IPS-NIHi7 (cell line): ENCODE measurements at regions not wholly inside any gene's neighbourhood (a gene's known extent, or its start where the extent isn't known, plus 50 kb on each side); places are given as distances from the start of the nearest gene placed in this dataset.
"Not testable (repeated sequence)": the region's sequence is repeated elsewhere in the genome, so short reads cannot be mapped to it uniquely, and the experiment has no call there.

Experiments used
- DNase-seq: peaks from one replicate; pipeline ENCODE4 v3.0.0; 2012; ENCODE audit warnings: mixed read lengths; ENCODE audit errors: extremely low spot score

DNA sequence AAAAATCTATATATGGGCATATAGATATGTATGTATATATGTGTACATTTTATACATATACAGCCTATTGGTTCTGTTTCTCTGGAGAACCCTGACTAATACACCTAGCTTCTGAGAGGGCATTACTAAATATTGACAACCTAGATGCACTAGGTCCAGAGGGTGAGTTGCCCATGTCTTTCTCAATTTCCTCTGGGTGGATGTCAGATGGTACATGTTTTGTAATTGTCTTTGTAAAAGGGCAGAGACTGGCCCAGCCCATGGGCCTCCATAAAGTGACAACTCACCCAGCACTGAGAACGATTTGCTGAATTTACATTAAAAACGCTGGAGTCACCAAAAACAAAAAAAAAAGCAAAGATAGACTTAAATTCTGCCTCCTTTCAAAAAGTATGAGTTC, 198.5 kb upstream of the FAM241A start:
- DNase-seq = no peak

DNA sequence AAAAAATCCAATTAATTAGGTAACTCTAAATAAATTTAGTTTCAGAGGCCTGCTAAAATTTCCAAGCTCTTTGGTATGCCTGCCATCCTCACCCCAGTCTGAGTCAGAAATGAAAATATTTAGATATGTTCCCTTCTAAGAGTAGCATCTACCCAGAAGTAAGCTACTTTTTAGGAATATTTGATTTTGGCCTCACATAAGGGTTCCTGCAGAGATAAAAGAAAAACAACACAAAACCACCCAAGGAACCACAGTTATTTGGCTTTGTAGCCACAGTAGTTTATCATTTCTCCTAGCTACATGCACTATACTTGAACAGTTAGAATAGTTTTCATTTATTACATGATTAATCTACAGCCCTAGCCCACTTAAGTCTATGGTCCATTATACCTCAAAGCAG, 192.6 kb upstream of the FAM241A start:
- no peak for DNase-seq

DNA sequence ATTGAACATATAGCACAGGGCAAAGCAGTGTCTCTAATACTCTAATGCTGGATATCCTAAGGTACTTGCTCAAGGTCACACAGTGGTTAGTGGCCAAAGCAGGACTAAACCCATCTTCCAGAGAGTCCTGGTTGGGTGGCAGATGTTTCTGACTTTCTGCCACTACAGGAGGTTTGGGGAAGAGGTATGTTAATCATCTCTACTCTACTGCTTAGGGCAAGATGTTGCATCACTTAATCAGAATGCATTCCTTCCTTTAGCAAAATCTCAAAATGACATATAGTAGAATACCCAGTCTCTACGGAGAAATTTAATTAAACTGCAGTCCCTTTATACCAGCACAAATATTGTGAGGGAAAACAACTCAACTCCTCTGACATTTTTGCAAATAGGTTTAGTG, 190.7 kb upstream of the FAM241A start:
- no peak for DNase-seq

DNA sequence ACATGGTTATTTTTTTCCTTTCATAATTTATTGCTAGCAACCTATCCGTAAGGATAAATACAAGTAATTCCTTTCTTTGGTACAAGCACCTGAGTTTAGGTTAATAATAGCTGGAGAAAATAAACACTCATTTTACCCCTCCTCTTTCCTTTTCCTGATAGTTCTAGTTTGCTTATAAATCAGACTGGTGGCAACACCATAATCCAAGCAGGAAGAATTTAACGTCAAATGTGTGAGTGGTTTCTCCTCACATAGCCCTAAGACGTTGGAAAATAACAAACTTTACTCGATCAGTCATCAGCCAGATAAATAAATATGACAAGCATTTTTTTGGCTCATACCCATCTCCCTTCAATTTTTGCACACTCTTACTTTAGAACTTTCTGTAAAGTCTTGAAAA, 190.3 kb upstream of the FAM241A start:
- no peak for DNase-seq

DNA sequence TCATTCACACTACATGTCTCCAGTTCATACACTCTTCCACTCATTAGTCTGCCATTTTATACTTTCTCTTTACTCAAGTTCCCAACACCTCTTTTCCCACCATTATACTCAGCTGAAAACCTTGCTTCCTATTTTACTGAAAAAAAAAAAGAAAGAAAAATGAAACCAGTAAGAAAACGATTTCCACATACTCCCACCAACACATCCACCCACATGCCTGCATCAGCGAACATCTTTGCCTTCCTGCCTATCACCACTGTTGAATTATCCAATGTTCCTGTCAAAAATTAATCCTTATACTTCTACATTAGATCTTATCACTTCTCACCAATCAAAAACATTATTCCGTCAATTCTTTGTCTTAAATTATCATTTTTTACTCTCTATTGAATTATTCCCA, 188.1 kb upstream of the FAM241A start:
- DNase-seq = no peak

DNA sequence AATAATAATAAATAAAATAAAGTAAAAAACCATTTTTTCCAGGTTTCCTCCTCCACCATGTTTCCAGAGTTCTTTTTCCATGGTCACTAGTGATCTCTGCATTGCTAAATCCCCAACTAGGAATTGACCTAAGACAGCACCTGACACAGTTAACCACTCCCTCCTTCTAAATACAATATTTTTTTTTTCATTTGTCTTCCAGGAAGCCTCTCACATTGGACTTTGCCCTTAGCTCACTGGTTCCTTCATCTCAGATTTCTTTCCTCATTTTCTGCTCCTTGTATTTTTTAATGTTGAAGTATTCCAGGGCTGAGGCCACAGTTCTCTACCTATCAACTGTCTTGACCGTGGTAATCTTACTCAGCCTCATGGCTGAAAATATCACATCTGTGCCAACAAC, 187.3 kb upstream of the FAM241A start:
- no peak for DNase-seq

DNA sequence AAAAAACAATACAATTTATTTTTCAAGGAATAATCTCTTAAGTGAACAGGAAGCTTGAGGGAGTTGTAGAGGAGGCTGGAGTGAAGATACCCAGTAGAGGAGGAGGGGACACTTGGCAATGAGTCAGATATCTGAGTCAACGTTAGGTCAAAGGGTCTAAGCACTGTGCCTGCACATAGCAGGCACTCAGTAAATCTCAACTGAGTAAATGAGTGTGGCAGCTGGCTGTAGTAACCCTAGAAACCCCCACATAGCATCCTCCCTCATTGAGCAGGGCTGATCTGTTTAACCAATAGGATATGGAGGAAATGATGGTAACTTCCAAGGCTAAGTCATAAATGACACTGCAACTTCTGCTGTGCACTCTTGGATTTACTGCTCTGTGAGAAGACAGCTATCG, 186.0 kb upstream of the FAM241A start:
- DNase-seq = no peak

DNA sequence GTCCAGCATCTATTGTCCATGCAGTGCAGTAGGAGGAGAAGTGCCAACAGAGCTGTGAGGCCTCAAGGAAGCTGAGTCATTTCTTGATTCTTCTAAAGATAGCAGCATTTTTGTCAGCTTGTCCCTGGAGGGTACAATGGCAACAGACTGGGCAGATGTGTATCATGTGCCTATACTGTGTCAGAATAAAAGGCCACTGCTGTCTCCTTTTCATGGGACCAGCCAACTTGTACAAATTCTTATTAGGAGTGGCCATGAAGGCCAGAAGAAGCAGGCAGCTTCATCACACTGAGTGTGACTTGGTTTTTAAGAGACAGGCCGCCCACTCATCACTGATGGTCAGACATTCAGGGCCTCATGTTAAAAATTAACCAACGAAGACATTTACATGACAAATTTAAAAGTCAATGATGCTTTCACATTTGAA, 185.0 kb upstream of the FAM241A start:
- no peak for DNase-seq

DNA sequence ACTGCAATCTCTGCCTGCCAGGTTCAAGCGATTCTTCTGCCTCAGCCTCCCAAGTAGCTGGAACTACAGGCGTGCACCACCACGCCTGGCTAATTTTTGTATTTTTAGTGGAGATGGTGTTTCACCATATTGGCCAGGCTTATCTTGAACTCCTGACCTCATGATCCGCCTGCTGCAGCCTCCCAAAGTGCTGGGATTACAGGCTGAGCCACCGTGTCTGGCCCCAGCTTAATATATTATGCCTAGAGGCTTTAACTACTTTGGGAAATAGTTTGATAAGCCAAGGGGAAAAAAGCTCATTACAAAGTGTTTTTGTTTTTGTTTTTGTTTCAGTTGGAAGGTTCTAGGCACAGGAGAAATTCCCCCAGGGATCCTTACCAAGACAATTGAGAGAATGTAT, 184.2 kb upstream of the FAM241A start:
- not testable (repeated sequence) for DNase-seq

DNA sequence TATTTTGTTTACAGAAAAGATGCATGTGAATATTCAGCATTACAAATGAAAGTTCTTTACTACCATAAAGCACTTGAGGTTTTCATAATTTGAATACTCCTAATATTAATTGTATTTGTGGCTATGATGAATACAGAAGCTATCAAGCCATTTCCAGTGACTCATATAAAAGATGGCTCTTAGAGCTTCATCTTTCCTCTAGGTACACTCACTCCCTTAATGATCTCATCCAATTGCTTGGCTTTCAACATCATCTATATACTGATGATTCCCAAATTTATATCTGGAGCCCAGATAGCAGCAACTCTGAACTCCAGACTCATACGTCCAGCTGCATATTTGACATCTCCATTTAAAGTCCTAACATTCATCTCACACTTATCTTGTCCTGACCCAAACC, 183.4 kb upstream of the FAM241A start:
- no peak for DNase-seq

DNA sequence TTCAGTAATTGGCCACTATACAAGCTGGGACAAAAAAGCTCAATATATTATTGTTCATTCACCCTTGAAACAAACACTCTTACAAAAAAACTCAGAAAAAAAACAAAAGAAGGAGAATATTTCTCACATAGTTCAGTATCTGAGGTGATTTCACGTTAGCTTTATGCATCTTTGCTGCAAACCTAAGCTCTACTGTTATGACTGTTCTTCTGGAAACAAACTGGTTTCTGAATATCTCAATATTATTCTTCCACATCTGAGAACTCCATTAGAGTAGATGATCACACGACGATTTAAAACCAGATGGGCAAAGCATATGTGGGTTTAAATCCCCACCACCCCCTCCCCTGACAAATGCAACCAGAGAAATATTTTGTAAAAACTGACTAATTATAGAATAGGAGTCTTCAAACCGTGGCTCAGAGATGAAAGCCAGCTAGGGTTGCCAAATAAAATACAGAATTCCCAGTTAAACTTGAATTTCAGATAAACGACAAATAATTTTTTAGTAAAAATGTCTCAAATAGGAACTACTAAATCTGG, 182.0 kb upstream of the FAM241A start:
- DNase-seq = no peak

DNA sequence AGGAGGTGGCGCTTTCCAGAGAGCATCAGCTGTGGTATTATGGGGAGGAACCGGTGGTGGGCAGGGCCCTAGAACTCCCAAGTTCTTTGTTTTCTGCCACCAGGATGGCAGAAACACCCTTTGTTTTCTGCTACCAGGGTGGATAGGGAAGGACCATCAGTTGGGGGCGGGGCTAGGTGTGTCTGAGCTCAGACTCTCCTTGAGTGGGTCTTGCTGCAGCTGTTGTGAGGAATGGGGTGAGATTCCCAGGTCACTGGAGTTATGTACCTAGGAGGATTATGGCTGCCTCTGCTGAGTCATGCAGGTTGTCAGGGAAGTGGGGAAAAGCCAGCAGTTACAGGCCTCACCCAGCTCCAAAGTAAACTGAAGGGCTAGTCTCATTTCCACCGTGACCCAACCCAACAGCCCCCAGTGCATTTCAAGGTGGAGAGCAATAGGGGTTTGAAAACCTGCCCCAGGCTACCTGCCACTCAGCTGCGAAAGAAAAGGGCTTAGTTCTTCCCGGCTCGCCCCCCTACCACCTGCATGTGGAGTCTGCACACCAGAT, 167.8 kb upstream of the FAM241A start:
- no peak for DNase-seq

DNA sequence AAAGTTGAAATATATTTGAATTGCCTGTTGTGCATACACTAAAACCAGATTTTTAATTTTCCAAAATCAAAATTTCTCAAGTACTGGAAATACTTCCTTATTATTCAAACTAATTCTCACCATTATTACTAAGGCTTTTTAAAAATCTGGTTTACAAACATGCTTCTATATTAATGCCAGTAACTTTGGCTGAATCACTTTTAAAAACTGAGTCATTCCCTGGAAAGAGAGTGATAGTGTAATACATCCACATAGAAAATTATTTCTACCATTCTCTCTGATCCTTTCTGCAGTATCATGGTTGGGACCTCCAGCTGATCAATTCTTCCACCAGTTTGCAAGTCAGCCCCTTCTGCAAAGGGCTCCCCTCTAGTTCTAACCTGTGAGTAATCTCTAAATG, 165.3 kb upstream of the FAM241A start:
- DNase-seq = no peak

DNA sequence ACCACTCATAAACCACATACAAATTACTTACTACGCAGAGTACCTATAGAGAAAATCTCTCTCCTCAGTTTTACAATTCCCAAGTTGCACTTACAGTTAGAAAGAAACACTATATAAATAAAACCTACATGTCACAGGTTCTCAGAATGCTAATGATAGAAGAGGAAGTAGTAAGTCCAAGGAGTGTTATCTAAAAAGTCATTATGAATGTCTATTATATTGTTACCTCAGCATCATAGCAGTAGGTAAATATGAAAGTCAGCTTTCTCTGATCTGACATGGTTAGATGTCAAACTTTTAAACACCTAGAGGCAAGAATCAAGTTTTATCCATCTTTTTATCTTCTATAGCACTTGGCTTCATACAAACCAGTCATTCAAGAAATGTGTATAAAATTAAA, 163.2 kb upstream of the FAM241A start:
- no peak for DNase-seq

DNA sequence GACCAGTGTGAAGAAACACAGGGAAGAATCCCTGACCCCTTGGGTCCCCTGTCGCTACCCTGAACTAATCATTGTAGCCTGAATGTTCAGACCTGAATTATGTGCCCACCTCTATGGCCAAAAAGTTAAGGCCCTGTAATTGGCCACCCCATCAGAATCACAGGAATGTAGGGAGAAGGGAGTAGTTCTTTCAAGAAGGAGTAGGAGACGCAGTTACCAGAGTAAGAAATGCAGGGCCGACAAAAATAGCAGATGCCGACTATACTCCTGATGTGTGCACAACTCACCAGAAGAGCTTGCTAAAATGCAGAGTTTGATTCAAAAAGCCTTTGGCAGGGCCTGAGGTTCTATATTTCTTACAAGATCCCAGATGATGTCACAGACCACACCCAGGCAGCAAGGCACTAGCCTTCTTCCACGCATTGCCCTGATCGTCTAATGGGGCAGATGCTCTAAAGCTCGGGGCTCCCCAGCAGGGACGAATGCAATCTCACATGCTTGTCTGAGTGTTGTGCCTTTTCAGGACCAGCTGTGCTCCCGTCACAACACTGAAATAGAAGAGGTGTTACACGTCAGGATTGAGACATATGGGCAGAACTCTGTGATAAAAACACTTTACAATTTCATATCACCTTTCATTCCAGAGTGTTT, 161.0 kb upstream of the FAM241A start:
- DNase-seq = no peak

DNA sequence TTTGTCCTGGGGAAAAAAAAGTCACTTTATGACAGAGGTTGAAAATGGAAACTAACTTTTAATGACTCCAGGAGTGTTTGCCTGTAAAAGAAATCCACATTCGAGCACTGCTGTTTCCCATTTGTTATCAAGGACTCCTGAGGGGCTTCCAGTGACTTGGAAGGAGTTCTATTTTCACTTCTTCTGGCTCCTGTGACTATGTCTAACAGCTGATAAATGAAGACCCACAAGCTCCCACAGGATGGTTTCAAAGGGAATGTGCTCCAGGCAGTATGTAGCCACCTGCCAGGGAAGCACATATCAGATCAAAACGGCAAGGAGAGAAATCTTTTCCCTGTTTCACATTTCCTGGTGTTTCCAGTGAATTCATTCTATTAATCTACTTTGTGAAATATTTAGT, 159.8 kb upstream of the FAM241A start:
- DNase-seq = no peak

DNA sequence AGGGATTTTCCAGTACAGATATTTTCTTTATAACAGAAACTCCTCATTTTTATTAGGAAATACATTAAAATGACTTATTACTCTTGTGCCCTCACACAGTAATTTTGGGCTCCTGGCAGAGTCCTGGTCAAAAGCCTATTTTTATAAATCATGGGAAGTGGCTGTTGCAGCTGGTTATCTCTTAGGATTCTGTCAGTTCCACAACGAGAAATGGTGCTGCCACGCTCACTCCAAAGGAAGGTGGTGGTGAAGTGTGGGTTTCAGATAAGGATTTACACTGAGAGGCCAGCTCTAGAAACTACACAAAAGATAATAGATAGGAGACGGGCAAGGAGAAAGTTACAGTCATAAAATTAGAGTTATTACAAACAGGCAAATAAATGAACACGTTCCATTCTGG, 159.2 kb upstream of the FAM241A start:
- DNase-seq = no peak

DNA sequence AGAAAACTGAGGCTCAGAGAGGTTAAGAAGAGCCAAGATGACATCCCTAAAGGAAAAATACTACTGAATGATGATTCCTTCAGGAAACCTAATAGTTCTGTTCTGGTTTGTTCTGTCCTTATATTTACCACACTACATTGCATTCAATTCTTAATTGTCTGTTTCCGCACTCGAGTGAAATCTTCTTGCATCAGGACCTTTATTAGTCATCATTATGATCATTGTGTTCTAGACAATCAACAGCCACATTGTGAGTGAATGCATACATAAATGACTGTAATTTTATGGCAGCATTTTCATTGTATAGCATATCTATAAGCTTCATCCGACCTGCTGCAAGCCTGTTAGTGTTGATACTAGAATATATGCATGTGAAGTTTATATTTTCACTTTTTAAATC, 156.7 kb upstream of the FAM241A start:
- no peak for DNase-seq

DNA sequence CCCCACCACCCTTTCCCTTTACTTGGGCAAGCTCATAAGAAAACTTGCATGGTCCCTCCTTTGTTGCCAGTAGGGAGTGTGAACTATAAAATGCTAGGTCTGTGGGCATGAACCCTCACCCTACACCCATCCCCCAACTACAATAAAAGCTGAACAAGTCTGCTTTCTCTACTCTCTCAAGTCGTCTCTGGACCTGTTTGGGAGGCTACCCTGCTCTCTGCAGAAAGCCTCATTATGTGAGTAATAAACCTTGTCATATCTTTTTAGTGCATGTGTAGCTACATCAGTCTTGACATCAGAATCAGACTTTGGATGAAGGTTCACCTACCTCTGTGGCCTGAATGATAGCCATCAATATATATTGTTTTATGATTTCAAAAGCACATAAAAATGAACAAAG, 155.4 kb upstream of the FAM241A start:
- no peak for DNase-seq

DNA sequence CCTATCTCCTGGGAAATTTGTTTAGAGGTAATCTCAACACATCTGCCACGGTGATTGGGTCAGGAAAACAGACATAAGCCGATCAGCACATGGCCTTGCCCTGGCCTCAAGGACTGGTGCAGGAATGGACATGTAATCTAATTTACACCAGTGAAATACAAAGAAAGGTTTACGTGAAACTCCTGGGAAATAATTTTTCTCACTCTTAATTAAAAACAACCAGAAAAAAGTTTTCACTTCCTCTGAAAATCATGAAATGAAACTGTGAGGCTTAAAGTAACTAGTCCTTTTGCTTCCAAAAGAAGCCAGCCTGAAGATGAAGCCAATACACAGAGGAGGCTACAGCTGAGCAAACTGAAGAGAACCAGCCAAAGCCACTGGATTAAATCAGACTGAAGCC, 154.1 kb upstream of the FAM241A start:
- DNase-seq = no peak

DNA sequence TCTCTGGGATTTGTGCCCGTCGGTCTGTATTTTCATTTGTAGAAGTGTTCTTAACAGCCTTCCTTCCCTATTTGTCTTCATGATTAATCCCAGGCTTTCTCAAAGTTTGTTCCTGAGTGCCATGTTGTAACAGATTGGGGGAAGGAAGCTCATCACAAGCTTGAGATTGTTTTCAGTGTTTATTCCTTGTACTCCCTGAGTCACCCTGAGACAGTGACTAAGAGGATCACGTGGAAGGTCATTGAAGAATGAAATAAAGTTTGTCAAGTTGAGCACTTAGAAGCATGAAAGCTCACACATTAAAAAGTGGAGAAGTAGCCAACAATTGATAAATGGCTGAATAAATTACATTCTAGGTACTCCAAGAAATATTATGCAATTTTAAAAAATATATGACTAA, 153.5 kb upstream of the FAM241A start:
- no peak for DNase-seq

DNA sequence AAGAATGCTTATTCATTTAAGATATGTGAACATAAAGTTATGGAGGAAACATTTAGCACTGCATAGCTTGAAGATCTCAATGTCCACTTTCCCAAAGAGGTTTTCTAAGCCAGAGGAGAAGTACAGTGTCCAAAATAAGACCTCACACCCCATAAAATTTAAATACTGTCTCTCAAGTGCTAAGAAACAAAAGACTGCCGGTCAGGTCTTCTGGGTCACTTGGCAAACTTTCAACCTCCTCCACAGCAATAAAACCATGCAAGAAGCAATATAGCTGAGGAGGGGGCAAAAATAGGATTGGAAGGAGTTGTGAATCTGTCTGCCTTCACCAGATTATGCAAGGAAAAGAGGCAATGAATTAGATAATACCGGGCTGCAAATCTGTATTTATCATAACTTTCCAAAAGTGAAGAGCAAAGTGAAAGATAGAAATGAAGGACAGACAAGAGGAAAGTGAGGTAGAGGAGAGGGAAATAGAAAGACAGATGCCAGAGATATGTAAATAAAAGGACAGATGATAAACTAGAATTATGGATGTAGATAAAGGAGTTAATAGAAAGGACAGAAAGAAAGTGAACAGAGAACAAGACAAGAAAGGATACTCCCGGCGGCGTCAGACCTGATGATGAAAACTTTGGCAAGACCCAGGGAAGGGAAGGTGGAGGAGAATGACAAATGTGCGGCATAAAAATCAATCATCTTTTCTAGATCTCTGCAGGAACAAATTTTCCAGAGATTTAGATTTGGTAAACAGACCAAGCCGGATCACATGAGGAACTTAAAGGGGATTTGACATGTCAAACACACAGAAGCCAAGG, 152.7 kb upstream of the FAM241A start:
- DNase-seq = no peak

DNA sequence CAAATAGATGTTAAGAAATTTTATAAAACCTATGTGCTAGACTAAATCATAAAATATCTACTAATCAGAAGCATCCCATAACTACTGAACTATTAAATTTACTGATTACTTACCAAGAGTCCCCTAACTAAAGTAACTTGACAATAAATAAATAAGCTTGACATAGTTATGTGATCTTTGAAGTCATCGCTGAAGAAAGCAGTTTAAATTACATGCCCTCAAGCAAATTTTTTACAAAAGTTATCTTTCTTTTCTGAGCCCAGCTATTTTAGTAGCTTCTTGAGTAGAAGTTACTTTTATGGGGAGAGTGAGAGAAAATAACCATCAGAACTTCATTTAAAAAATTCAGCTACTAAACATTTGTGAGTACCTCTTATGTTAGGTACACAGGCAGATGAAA, 150.9 kb upstream of the FAM241A start:
- no peak for DNase-seq
